H9 (cell line): ENCODE measurements at regions not wholly inside any gene's neighbourhood (a gene's known extent, or its start where the extent isn't known, plus 50 kb on each side); places are given as distances from the start of the nearest gene placed in this dataset.

Source experiments
- DNase-seq: peaks from one replicate; pipeline ENCODE4 v3.0.0-alpha.2; 2017
- H2AFZ ChIP-seq: one replicate; pipeline ENCODE4 v1.6.1; 2013; ENCODE audit warnings: mild to moderate bottlenecking, low read length, control low read depth, moderate library complexity
- H2AK5ac ChIP-seq: 2 replicates; pipeline ENCODE4 v1.6.1; 2013; ENCODE audit warnings: low read length, control low read depth, mixed read lengths; ENCODE audit not compliant: insufficient read length
- H2BK120ac ChIP-seq: one replicate; pipeline ENCODE4 v1.6.1; 2013; ENCODE audit warnings: low read depth, mild to moderate bottlenecking, low read length, control low read depth, inconsistent platforms; ENCODE audit not compliant: poor library complexity, severe bottlenecking
- H2BK12ac ChIP-seq: 2 replicates; pipeline ENCODE4 v1.6.1; 2013; ENCODE audit warnings: low read length, control low read depth, mixed read lengths, low read depth; ENCODE audit not compliant: insufficient read length
- H2BK15ac ChIP-seq: 2 replicates; pipeline ENCODE4 v1.6.1; 2013; ENCODE audit warnings: low read depth, low read length, control low read depth
- H2BK20ac ChIP-seq: one replicate; pipeline ENCODE4 v1.6.1; 2013; ENCODE audit warnings: low read depth, mild to moderate bottlenecking, low read length, control low read depth, inconsistent platforms; ENCODE audit not compliant: poor library complexity, severe bottlenecking
- H2BK5ac ChIP-seq: 2 replicates; pipeline ENCODE4 v1.6.1; 2013; ENCODE audit warnings: low read length, control low read depth, mixed read lengths; ENCODE audit not compliant: insufficient read length
- H3K14ac ChIP-seq: 2 replicates; pipeline ENCODE4 v1.6.1; 2013; ENCODE audit warnings: low read length, control low read depth; ENCODE audit not compliant: insufficient read depth
- H3K18ac ChIP-seq: 2 replicates; pipeline ENCODE4 v1.6.1; 2013; ENCODE audit warnings: low read depth, mild to moderate bottlenecking, mixed read lengths, low read length, control low read depth; ENCODE audit not compliant: insufficient read length
- H3K23ac ChIP-seq: 2 replicates; pipeline ENCODE4 v1.6.1; 2013; ENCODE audit warnings: low read length, control low read depth, mixed read lengths, low read depth; ENCODE audit not compliant: insufficient read length
- H3K23me2 ChIP-seq: 2 replicates; pipeline ENCODE4 v1.6.1; 2013; ENCODE audit warnings: low read depth, mild to moderate bottlenecking, mixed read lengths, low read length, control low read depth; ENCODE audit not compliant: insufficient read length, poor library complexity, severe bottlenecking
- H3K27ac ChIP-seq: 2 replicates; pipeline ENCODE4 v1.5.1; 2013; ENCODE audit warnings: low read length, control low read depth, mixed read lengths, low read depth; ENCODE audit not compliant: insufficient read length
- H3K27me3 ChIP-seq: 2 replicates; pipeline ENCODE4 v1.6.1; 2013; ENCODE audit warnings: low read length, control low read depth, inconsistent platforms; ENCODE audit not compliant: insufficient read depth
- H3K4ac ChIP-seq: 2 replicates; pipeline ENCODE4 v1.6.1; 2013; ENCODE audit warnings: low read depth, mild to moderate bottlenecking, control low read depth, inconsistent platforms, low read length, moderate library complexity
- H3K4me1 ChIP-seq: 2 replicates; pipeline ENCODE4 v1.6.1; 2013; ENCODE audit warnings: low read length, control low read depth, inconsistent platforms; ENCODE audit not compliant: insufficient read depth
- H3K4me2 ChIP-seq: 2 replicates; pipeline ENCODE4 v1.6.1; 2013; ENCODE audit warnings: low read length, control low read depth, mixed read lengths; ENCODE audit not compliant: insufficient read length, insufficient read depth
- H3K56ac ChIP-seq: 2 replicates; pipeline ENCODE4 v1.6.1; 2013; ENCODE audit warnings: low read depth, mild to moderate bottlenecking, mixed read lengths, low read length, control low read depth; ENCODE audit not compliant: insufficient read length
- H3K79me1 ChIP-seq: 2 replicates; pipeline ENCODE4 v1.6.1; 2013; ENCODE audit warnings: low read depth, mild to moderate bottlenecking, moderate library complexity, low read length, control low read depth, inconsistent platforms; ENCODE audit not compliant: insufficient read depth, poor library complexity, severe bottlenecking
- H3K79me2 ChIP-seq: 2 replicates; pipeline ENCODE4 v1.6.1; 2013; ENCODE audit warnings: low read length, control low read depth, inconsistent platforms; ENCODE audit not compliant: insufficient read depth
- H3K9ac ChIP-seq: 2 replicates; pipeline ENCODE4 v1.6.1; 2013; ENCODE audit warnings: low read length, control low read depth, mixed read lengths; ENCODE audit not compliant: insufficient read length; ENCODE audit errors: extremely low read depth
- H3K9me3 ChIP-seq: one replicate; pipeline ENCODE4 v1.6.1; 2013; ENCODE audit warnings: low read depth, low read length, inconsistent platforms; ENCODE audit not compliant: control insufficient read depth
- H3T11ph ChIP-seq: one replicate; pipeline ENCODE4 v1.6.1; 2013; ENCODE audit warnings: mild to moderate bottlenecking, low read length, control low read depth, inconsistent platforms
- H4K20me1 ChIP-seq: one replicate; pipeline ENCODE4 v1.6.1; 2013; ENCODE audit not compliant: control insufficient read depth, insufficient read length, insufficient read depth
- H4K5ac ChIP-seq: 2 replicates; pipeline ENCODE4 v1.6.1; 2013; ENCODE audit warnings: low read depth, mild to moderate bottlenecking, mixed read lengths, low read length, control low read depth; ENCODE audit not compliant: insufficient read length
- H4K8ac ChIP-seq: replicated peaks from 2 replicates; pipeline ENCODE4 v1.6.1; 2013; ENCODE audit warnings: low read length, control low read depth, mixed read lengths, low read depth; ENCODE audit not compliant: insufficient read length
- H4K91ac ChIP-seq: 2 replicates; pipeline ENCODE4 v1.6.1; 2013; ENCODE audit warnings: low read depth, mild to moderate bottlenecking, moderate library complexity, mixed read lengths, low read length, control low read depth; ENCODE audit not compliant: insufficient read length
- H3K27ac Mint-ChIP-seq, 3 experiments: 2 replicates in 2 of 3; 3 replicates in 1 of 3; pipeline ENCODE4 v1.8.0; 2020 to 2021; ENCODE audit warnings: mixed read lengths in 3 of 3, mild to moderate bottlenecking in 1 of 3, moderate library complexity in 1 of 3
- H3K27me3 Mint-ChIP-seq: 2 replicates; pipeline ENCODE4 v1.8.0; 2021; ENCODE audit warnings: low read depth, mild to moderate bottlenecking, moderate library complexity, mixed read lengths
- H3K36me3 Mint-ChIP-seq, 3 experiments: 2 replicates in 2 of 3; 3 replicates in 1 of 3; pipeline ENCODE4 v1.8.0; 2020 to 2021; ENCODE audit warnings: low read depth in 3 of 3, mixed read lengths in 3 of 3; ENCODE audit not compliant: insufficient read depth in 1 of 3
- H3K4me1 Mint-ChIP-seq, 2 experiments: 2 replicates each; pipeline ENCODE4 v1.8.0; 2020; ENCODE audit warnings: mixed read lengths in 2 of 2
- H3K4me3 Mint-ChIP-seq, 2 experiments: 2 replicates in 1 of 2; 3 replicates in 1 of 2; pipeline ENCODE4 v1.8.0; 2020 to 2021; ENCODE audit warnings: mild to moderate bottlenecking in 2 of 2, mixed read lengths in 2 of 2, moderate library complexity in 1 of 2
- H3K9me3 Mint-ChIP-seq, 2 experiments: 2 replicates in 1 of 2; 3 replicates in 1 of 2; pipeline ENCODE4 v1.8.0; 2020; ENCODE audit warnings: mild to moderate bottlenecking in 2 of 2, mixed read lengths in 2 of 2, moderate library complexity in 1 of 2
- WGBS: extraction: QIAGEN DNeasy Blood & Tissue Kit; methylation state at CpG from one replicate; pipeline ENCODE4 v1.1.7; 2013; ENCODE audit warnings: missing lambda C conversion rate, low lambda C conversion rate, mixed read lengths; ENCODE audit not compliant: insufficient read length; ENCODE audit errors: extremely low coverage; 5-methylcytosine and 5-hydroxymethylcytosine counted together
- TF ChIP-seq, protein P1 (sequence below): fragments of 200-600 bp; sonication (generic); conservative IDR thresholded peaks from 3 replicates; pipeline ENCODE4 v1.8.0; 2021; ENCODE audit warnings: antibody characterized with exemption, mild to moderate bottlenecking

DNA sequence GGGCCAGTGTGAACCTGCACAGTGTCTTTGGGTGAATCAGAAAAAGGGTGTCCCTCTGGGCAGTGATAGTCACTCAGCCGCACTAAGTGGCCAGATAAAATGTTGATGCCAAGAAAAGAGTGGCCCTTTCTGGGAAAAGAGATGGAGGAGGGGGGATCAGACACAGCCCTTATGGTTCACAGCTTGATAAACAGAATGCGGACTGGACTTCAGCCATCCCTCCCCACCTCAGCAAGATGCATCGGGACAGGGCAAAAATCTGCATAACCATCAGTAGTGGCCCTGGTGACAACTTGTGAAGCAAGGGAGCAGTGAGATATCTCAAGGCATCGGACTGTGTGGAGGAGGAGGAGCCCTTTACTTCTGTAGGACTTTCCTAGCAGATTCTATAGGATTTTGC is 353.8 kb upstream of the PLXNA2 start:
- H4K20me1 ChIP-seq: no peaks in the 10 kb centered on the region
- H3K36me3 Mint-ChIP-seq: no peaks in the 10 kb centered on the region

More for the DNA sequence above, 353.8 kb upstream of the PLXNA2 start:
- Histone ChIP-seq H3K27me3 (no peaks in the 10 kb centered on the region), H4K8ac (no peak overlapping the region), H2BK12ac (no peak overlapping the region), H3K4me2 (no peak overlapping the region), H3K4ac (no peak overlapping the region), H4K91ac (no peak overlapping the region), H2BK5ac (no peak overlapping the region), H3K9me3 (no peaks in the 10 kb centered on the region), H3K27ac (no peak overlapping the region), H3K23ac (no peak overlapping the region), H2AK5ac (no peak overlapping the region), H3K79me2 (no peaks in the 10 kb centered on the region), H3K56ac (no peak overlapping the region), H3T11ph (no peak overlapping the region), H3K79me1 (no peaks in the 10 kb centered on the region), H2AFZ (no peak overlapping the region), H3K9ac (no peak overlapping the region), H2BK120ac (no peak overlapping the region), H4K5ac (no peak overlapping the region), H3K18ac (no peak overlapping the region), H2BK20ac (no peak overlapping the region), H3K4me1 (peaks cover 12% of the 10 kb centered on the region; the same call in 1 of the 2 replicates), H3K23me2 (no peaks in the 10 kb centered on the region), H3K14ac (no peak overlapping the region), H2BK15ac (no peak overlapping the region)
- TF ChIP-seq, protein P1, sequence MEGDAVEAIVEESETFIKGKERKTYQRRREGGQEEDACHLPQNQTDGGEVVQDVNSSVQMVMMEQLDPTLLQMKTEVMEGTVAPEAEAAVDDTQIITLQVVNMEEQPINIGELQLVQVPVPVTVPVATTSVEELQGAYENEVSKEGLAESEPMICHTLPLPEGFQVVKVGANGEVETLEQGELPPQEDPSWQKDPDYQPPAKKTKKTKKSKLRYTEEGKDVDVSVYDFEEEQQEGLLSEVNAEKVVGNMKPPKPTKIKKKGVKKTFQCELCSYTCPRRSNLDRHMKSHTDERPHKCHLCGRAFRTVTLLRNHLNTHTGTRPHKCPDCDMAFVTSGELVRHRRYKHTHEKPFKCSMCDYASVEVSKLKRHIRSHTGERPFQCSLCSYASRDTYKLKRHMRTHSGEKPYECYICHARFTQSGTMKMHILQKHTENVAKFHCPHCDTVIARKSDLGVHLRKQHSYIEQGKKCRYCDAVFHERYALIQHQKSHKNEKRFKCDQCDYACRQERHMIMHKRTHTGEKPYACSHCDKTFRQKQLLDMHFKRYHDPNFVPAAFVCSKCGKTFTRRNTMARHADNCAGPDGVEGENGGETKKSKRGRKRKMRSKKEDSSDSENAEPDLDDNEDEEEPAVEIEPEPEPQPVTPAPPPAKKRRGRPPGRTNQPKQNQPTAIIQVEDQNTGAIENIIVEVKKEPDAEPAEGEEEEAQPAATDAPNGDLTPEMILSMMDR: no peak
- WGBS: no CpG with 5 or more reads among the region's 4 CpGs
- H3K27ac Mint-ChIP-seq: no peak overlapping the region
- H3K4me3 Mint-ChIP-seq: no peak overlapping the region
- no peaks in the 10 kb centered on the region for H3K9me3 Mint-ChIP-seq
- H3K27me3 Mint-ChIP-seq: no peaks in the 10 kb centered on the region
- peaks cover 49 to 50% of the 10 kb centered on the region in 2 experiments for H3K4me1 Mint-ChIP-seq
- no peak for DNase-seq
